ENCODE measurements at regions not wholly inside any gene's neighbourhood (a gene's known extent, or its start where the extent isn't known, plus 50 kb on each side); places are given as distances from the start of the nearest gene placed in this dataset.

DNA sequence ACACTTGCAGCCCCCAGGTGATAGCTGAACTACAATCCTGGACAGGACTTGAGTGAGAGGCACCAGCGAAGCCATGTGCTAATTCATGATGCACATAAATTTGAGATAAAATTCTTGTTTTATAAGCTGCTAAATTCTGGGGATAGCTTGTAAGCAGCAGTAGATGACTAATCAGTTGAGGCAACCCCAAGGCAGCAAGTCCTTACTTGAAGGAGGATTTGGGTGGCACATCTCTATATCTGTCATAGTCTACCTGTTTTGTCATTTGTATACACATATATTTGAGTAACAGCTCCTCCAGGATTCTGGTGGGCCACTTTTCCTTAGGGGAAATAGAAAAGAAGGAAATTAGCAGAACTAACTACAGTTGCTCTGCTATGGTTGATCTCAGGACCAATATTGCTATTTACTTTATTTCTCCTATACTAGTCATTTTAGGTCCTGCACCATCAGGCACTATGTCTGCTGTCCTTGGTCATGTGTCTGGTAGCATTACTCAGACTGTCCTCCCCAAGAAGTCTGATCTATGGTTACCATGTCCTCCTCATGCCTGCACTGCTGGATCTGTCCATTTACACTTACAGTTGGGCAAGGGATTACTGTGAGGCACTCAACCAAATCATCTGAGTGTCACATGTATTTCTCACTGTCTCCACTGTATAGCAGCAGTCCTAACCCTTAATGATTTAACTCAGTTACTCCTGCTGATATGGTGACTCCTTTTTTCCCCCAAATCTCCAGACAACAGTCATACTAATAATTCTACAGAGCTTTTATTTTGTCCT lies 436.0 kb upstream of the CWC22 start:
- DNase-seq, result no peak

DNA sequence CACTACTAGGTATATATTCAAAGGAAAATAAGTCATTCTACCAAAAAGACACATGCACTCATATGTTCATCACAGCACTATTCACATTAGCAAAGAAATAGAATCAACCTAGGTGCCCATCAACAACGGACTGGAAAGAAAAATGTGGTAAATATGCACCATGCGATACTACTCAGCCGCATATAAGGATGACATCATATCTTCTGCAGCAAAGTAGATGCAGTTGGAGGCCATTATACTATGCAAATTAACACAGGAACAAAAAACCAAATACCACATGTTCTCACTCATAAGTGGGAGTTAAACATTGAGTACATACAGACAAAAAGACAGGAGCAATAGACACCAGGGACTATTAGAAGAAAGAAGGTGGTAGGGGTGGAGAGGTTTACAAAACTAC lies 412.1 kb upstream of the CWC22 start:
- DNase-seq, result no peak

DNA sequence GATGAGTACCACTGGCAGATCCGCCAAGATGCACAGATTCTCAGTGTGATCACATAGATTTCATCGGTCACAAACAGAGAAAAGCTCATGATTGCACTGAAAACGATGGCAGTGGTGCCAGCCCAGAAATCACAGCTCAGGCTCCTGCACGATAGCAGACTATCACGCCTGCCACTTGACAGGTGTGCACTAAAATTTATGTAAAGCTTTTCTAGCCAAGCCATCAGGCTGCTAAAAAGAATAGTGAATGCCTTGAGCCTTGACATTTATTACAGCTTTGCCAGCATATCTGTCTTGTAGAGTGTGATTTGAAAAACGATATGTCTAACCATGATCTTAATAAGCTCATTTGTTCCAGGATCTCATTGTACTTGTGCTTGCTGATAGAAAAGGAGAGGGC lies 409.5 kb upstream of the CWC22 start:
- no peak for DNase-seq

GRCh38 chr2:180413336-180413735 lies 406.2 kb upstream of the CWC22 start:
- DNase-seq, result no peak

- DNase-seq, result no peak
Measured at GRCh38 chr2:180412219-180412618, 405.1 kb upstream of the CWC22 start.

- DNase-seq, result no peak
Measured at GRCh38 chr2:180411661-180412060, 404.6 kb upstream of the CWC22 start.

- DNase-seq, result no peak
Measured at GRCh38 chr2:180406687-180407086, 399.6 kb upstream of the CWC22 start.

DNA sequence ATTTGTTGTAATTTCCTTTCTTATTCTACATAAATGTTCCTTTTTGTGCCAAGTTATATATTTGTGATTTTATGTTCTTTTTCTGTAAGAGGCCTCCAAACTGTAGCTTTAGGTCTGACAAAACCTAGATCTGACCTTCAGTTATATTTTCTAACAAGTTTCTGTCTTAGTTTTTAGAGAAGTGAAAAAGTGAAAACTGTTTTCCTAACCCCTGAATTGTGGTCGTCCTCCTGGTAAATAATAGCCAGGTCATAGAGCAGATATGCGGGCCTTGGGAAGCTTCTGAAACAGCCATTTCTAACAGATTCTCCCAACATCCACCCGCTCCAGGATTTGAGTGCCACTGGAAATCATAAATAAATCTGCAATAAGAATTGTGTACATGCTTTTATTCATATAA lies 398.4 kb upstream of the CWC22 start:
- DNase-seq, result no peak

GRCh38 chr2:180394305-180394704 lies 387.2 kb upstream of the CWC22 start:
- no peak for DNase-seq

GRCh38 chr2:180385601-180386201 lies 378.6 kb upstream of the CWC22 start:
- DNase-seq, result no peak

GRCh38 chr2:180376066-180376465 lies 369.0 kb upstream of the CWC22 start:
- no peak for DNase-seq

- DNase-seq, result no peak
Measured at GRCh38 chr2:180374502-180375281, 367.6 kb upstream of the CWC22 start.

DNA sequence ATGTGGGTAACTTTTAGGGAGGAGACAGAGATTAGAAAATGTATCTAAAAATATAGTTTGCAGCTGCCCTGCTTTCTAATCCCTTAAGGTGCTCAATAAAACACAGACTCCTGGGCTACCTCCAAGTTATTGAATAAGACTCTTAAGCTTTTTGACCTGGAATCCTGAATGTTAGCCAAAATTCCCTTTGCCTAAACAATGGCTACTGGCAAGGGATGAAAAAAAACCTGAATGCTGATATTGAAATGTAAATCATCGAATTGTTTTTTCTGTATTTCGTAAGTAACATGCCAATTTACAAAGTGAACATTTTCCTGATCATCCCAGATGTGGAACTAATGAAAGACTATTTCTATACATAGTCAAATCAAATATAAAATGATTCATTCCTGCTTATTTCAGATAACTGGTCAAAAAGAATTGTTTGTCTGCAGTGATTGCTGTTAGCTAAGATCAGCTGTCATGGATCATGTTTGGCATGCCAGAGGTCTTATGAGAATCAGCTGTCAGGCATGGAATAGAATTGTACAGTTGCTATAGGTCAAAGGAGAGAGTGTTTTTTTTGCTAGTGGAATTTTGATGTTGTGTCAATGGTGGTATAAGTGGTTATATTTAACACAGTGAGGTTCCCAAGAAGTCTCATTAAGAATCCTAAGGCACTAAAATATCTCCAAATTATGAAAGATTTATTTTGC lies 363.6 kb upstream of the CWC22 start:
- DNase-seq, result no peak

DNA sequence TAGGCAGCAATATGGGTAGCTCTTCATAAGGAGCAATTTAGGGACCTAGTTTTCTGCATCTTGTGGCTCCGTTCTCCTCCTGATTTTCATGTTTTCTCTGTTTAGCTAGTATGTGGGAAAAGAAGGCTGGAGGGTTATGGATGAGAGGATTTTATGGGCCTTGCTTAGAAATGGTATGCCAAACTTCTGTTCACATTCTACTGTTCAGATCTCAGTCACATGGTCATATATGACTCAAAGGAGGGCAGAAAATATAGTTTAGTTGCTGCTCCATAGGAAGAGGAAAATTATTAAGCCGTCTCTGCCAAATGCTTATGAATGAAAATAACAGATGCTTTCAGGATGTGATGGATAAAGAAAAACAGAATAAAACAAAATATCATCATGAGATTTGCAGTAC lies 361.8 kb upstream of the CWC22 start:
- DNase-seq, result no peak

- DNase-seq, result no peak
Measured at GRCh38 chr2:180367815-180368214, 360.7 kb upstream of the CWC22 start.

- no peak for DNase-seq
Measured at GRCh38 chr2:180366481-180366880, 359.4 kb upstream of the CWC22 start.

DNA sequence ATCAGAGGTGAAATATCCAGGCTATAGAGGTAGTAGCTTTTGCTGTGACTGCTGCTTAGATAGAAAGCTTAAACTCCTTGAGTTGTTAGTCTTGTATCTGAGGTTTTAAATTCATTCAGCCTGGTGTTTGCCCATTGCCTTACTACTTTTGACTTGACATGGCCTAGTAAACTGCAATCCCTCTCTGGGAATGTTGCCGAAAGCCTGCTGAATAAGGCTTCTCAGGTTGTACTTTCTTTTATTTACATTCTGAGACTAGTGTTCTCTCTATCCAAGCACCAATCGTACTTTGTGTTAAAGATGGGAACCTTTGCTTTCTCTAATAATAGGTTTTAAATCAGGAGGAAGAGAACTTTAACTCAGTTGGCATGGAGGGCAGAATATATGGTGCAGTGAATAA lies 357.6 kb upstream of the CWC22 start:
- no peak for DNase-seq

DNA sequence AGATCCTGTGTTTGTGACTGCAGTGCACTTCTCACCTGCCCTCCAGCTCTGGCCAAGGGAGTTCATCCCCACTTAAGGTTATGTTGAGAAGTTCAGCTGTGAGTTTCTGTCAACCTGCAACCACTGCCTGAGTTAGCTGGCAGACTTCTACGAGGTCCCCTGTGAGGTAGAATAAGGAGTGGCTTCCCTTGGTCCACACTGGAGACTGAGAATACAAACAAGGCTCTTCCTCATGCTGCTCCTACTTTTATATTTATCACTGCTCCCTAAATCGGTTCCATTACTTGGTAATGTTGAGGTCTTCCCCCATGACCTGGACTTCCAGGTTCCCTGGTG lies 353.2 kb upstream of the CWC22 start:
- no peak for DNase-seq

DNA sequence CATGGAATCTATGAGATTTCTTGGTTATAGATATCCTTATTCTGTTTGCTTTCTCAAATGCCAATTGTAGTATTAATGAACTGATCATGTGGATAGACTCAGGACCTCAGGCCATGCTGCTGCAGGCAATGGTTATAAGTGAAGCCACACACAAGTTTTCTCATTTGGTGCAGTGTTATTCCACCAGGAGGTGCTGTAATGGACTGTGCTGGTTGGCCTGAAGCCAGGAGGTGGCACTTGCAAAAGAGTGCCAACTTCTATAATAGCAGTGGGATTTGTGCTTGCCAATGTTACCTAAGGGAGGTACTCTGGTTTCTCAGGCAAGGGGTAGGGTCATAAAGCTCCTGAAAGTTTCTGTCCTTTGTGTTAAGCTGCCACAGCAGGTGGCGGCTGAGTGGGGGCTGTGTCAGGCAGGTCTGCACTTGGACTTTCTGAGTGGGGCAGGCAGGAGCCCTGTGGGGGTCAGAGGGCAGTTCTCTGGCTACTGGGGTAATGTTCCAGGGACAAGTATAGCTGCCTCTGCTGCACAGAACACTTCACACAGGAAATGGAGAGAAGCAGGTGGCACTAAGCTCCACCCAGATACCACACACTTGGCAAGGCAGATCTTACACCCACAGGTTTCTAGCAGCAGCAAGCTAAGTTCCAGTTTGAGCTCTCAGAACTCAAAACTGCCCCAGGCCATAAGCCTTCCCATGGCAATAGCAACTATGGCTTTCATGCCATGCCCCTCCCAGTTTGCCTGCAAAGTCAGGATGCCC lies 352.6 kb upstream of the CWC22 start:
- no peak for DNase-seq

GRCh38 chr2:180358458-180358857 lies 351.4 kb upstream of the CWC22 start:
- DNase-seq, result no peak

DNA sequence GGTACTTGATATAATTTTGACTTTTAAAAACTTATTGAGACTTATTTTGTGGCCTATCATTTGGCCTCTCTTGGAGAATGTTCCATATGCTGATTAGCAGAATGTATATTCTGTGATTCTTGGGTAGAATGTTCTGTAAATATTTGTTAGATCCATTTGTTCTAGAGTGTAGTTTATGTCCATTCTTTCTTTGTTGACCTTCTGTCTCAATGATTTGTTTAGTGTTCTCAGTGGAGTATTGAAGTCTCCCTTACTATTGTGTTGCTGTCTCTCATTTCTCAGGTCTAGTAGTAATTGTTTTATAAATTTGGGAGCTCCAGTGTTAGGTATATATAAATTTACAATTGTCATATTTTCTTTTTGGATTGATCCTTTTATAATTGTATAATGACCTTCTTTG lies 349.6 kb upstream of the CWC22 start:
- no peak for DNase-seq

GRCh38 chr2:180352620-180353019 lies 345.5 kb upstream of the CWC22 start:
- no peak for DNase-seq

- no peak for DNase-seq
Measured at GRCh38 chr2:180349809-180350208, 342.7 kb upstream of the CWC22 start.
